Caco-2 (cell line): ENCODE measurements at regions not wholly inside any gene's neighbourhood (a gene's known extent, or its start where the extent isn't known, plus 50 kb on each side); places are given as distances from the start of the nearest gene placed in this dataset.

Experiments
- BruUV-seq: library from RNA; stranded (reverse); fragments of 400-500 nt; replicated peaks from 2 replicates; lab custom pipeline; 2021; lab: Mats Ljungman, UMichigan
- CTCF ChIA-PET: fragments of 300-600 bp; sonication (Branson Sonifier 250); formaldehyde crosslinking; loops from one replicate; lab custom pipeline; 2022; ENCODE audit warnings: antibody characterized with exemption; lab: Charles Lee
- POLR2A ChIA-PET: fragments of 300-600 bp; sonication (Branson Sonifier 250); formaldehyde crosslinking; loops from one replicate; lab custom pipeline; 2022; ENCODE audit warnings: antibody characterized with exemption; lab: Charles Lee
- DNase-seq, 2 experiments: peaks; one replicate each; pipeline versions ENCODE4 v3.0.0 to v3.0.0-alpha.2; 2020 to 2022
- H3K27me3 ChIP-seq: replicated peaks from 2 replicates; pipeline ENCODE4 v1.6.0; 2011; ENCODE audit warnings: low read length; ENCODE audit not compliant: control insufficient read depth, insufficient read depth
- H3K36me3 ChIP-seq: 2 replicates; pipeline ENCODE4 v1.5.1; 2011; ENCODE audit warnings: low read length; ENCODE audit not compliant: control insufficient read depth, insufficient read depth
- H3K4me1 ChIP-seq: fragments of 250-450 bp; sonication (Bioruptor Pico); 2 replicates; pipeline ENCODE4 v1.5.1; 2020; ENCODE audit warnings: mild to moderate bottlenecking
- H3K4me3 ChIP-seq: 2 replicates; pipeline ENCODE4 v1.5.1; 2011; ENCODE audit warnings: low read depth, mild to moderate bottlenecking, control low read depth, low read length
- H3K9me3 ChIP-seq: fragments of 250-450 bp; sonication (Bioruptor Pico); 2 replicates; pipeline ENCODE4 v1.5.1; 2020; ENCODE audit warnings: mild to moderate bottlenecking, moderate library complexity
- H3K27ac Mint-ChIP-seq: one replicate; pipeline ENCODE4 v1.8.0; 2022; ENCODE audit warnings: mixed read lengths; ENCODE audit not compliant: unreplicated experiment
- H3K27me3 Mint-ChIP-seq: one replicate; pipeline ENCODE4 v1.8.0; 2022; ENCODE audit warnings: mixed read lengths; ENCODE audit not compliant: insufficient read depth, unreplicated experiment
- H3K36me3 Mint-ChIP-seq: one replicate; pipeline ENCODE4 v1.8.0; 2022; ENCODE audit warnings: mild to moderate bottlenecking, mixed read lengths; ENCODE audit not compliant: insufficient read depth, unreplicated experiment
- H3K4me1 Mint-ChIP-seq: one replicate; pipeline ENCODE4 v1.8.0; 2022; ENCODE audit warnings: low read depth, mixed read lengths; ENCODE audit not compliant: unreplicated experiment
- H3K4me3 Mint-ChIP-seq: one replicate; pipeline ENCODE4 v1.8.0; 2022; ENCODE audit warnings: mild to moderate bottlenecking, moderate library complexity, mixed read lengths; ENCODE audit not compliant: unreplicated experiment
- H3K9me3 Mint-ChIP-seq: one replicate; pipeline ENCODE4 v1.8.0; 2022; ENCODE audit warnings: mixed read lengths; ENCODE audit not compliant: unreplicated experiment
- CTCF ChIP-seq, 2 experiments: fragments of 200-600 bp in 1 of 2; IDR thresholded peaks; 1 replicate in 1 of 2; 2 replicates in 1 of 2; pipeline versions ENCODE4 v1.5.1 to v1.8.0; 2011 to 2022; ENCODE audit warnings: antibody characterized with exemption in 1 of 2, control low read depth in 1 of 2, inconsistent platforms in 1 of 2, low read depth in 1 of 2, low read length in 1 of 2, mild to moderate bottlenecking in 1 of 2, moderate library complexity in 1 of 2; ENCODE audit not compliant: insufficient read depth in 1 of 2, severe bottlenecking in 1 of 2, unreplicated experiment in 1 of 2
- intact Hi-C: fragments of 100-400 bp; cut with micrococcal nuclease; formaldehyde crosslinking; loops from one replicate; pipeline ENCODE4 v1.10.0; 2022; ENCODE audit not compliant: unreplicated experiment

GRCh38 chr4:60737858-60738257 lies 462.3 kb upstream of the ADGRL3 start:
- Mint-ChIP-seq H3K27ac (no peak overlapping the region), H3K36me3 (no peaks in the 10 kb centered on the region), H3K9me3 (peaks cover 19% of the 10 kb centered on the region), H3K4me3 (no peak overlapping the region), H3K4me1 (peaks cover 5% of the 10 kb centered on the region), H3K27me3 (no peaks in the 10 kb centered on the region)
- no peak for DNase-seq
- no peaks in the 10 kb centered on the region for H3K36me3 ChIP-seq
- no peak overlapping the region for H3K4me3 ChIP-seq
- no peak for TF ChIP-seq CTCF (IDR thresholded peaks at IDR 0.05; ENCODE audit: insufficient read depth in 1 of 2, low read depth in 1 of 2, low read length in 1 of 2, severe bottlenecking in 1 of 2, unreplicated experiment in 1 of 2)
- CTCF ChIA-PET: no interaction called here
- intact Hi-C loops: no loop called here
- H3K27me3 ChIP-seq: no peaks in the 10 kb centered on the region
- no TSS peak for BruUV-seq
- no peaks in the 10 kb centered on the region for H3K9me3 ChIP-seq
- H3K4me1 ChIP-seq: no peaks in the 10 kb centered on the region
- POLR2A ChIA-PET: no interaction called here

- H3K4me1 Mint-ChIP-seq: peaks cover 25% of the 10 kb centered on the region
- H3K4me3 Mint-ChIP-seq: no peak overlapping the region
- no peak overlapping the region for H3K4me3 ChIP-seq
- no peaks in the 10 kb centered on the region for H3K27me3 Mint-ChIP-seq
- H3K9me3 Mint-ChIP-seq: peaks cover 4% of the 10 kb centered on the region
- peaks cover 14% of the 10 kb centered on the region; the same call in 1 of the 2 replicates for H3K4me1 ChIP-seq
- POLR2A ChIA-PET: no interaction called here
- CTCF ChIA-PET: no interaction called here
- H3K9me3 ChIP-seq: no peaks in the 10 kb centered on the region
- no TSS peak for BruUV-seq
- no peaks in the 10 kb centered on the region for H3K36me3 ChIP-seq
- intact Hi-C loops: no loop called here
- TF ChIP-seq CTCF (IDR thresholded peaks at IDR 0.05; ENCODE audit: insufficient read depth in 1 of 2, low read depth in 1 of 2, low read length in 1 of 2, severe bottlenecking in 1 of 2, unreplicated experiment in 1 of 2): no peak
- no peaks in the 10 kb centered on the region for H3K36me3 Mint-ChIP-seq
- H3K27me3 ChIP-seq: no peaks in the 10 kb centered on the region
- H3K27ac Mint-ChIP-seq: peak overlapping the region; percentile 48
- DNase-seq: no peak
Observed at GRCh38 chr4:60743654-60744053, 456.5 kb upstream of the ADGRL3 start.

GRCh38 chr4:60744767-60745166 lies 455.4 kb upstream of the ADGRL3 start:
- ChIA-PET POLR2A (no interaction called here), CTCF (no interaction called here)
- peak in 1 of 2 experiments; percentile 21 for TF ChIP-seq CTCF (IDR thresholded peaks at IDR 0.05; ENCODE audit: insufficient read depth in 1 of 2, low read depth in 1 of 2, low read length in 1 of 2, severe bottlenecking in 1 of 2, unreplicated experiment in 1 of 2)
- no peaks in the 10 kb centered on the region for H3K36me3 Mint-ChIP-seq
- no peaks in the 10 kb centered on the region for H3K9me3 Mint-ChIP-seq
- Histone ChIP-seq H3K4me3 (no peak overlapping the region), H3K27me3 (no peaks in the 10 kb centered on the region), H3K4me1 (peaks cover 14% of the 10 kb centered on the region; the same call in 1 of the 2 replicates), H3K9me3 (no peaks in the 10 kb centered on the region), H3K36me3 (no peaks in the 10 kb centered on the region)
- H3K27me3 Mint-ChIP-seq: no peaks in the 10 kb centered on the region
- DNase-seq: peak; percentile 7 to 38
- peaks cover 25% of the 10 kb centered on the region for H3K4me1 Mint-ChIP-seq
- no TSS peak for BruUV-seq
- no peak overlapping the region for H3K27ac Mint-ChIP-seq
- intact Hi-C loops: no loop called here
- no peak overlapping the region for H3K4me3 Mint-ChIP-seq
